Breast epithelium (tissue), 4 donors: ENCODE measurements at regions not wholly inside any gene's neighbourhood (a gene's known extent, or its start where the extent isn't known, plus 50 kb on each side); places are given as distances from the start of the nearest gene placed in this dataset.

Experiments used
- DNase-seq, 2 donors: peaks; one replicate each; pipeline ENCODE4 v3.0.0-alpha.2; 2019; ENCODE audit warnings: low spot score in 2 of 2
- H3K27ac ChIP-seq, 2 donors: fragments of 200-600 bp; sonication (generic) in 1 of 2; one replicate each; pipeline ENCODE4 v1.5.1; 2016 to 2019; ENCODE audit warnings: mild to moderate bottlenecking in 1 of 2
- H3K27me3 ChIP-seq, 2 donors: fragments of 200-600 bp; sonication (generic) in 1 of 2; one replicate each; pipeline versions ENCODE4 v1.5.1 to v1.6.0; 2017 to 2019; ENCODE audit warnings: control low read depth in 1 of 2, mild to moderate bottlenecking in 1 of 2
- H3K36me3 ChIP-seq: fragments of 200-600 bp; one replicate; pipeline ENCODE4 v1.5.1; 2019
- H3K4me1 ChIP-seq, 2 donors: fragments of 200-600 bp; sonication (generic); one replicate each; pipeline ENCODE4 v1.5.1; 2016 to 2019; ENCODE audit warnings: control low read depth in 1 of 2
- H3K4me3 ChIP-seq, 3 donors: fragments of 200-600 bp; sonication (generic); 1 replicate in 2 of 3; 2 replicates in 1 of 3; pipeline ENCODE4 v1.5.1; 2016 to 2019; ENCODE audit warnings: mild to moderate bottlenecking in 3 of 3, moderate library complexity in 2 of 3
- H3K9me3 ChIP-seq, 2 donors: fragments of 200-600 bp; sonication (generic) in 1 of 2; one replicate each; pipeline ENCODE4 v1.5.1; 2016 to 2019; ENCODE audit warnings: control low read depth in 1 of 2
- CTCF ChIP-seq, 3 donors: fragments of 450-650 bp; IDR thresholded peaks; one replicate each; pipeline ENCODE4 v1.5.1; 2016 to 2017; ENCODE audit warnings: antibody characterized with exemption in 3 of 3, mild to moderate bottlenecking in 3 of 3, moderate library complexity in 3 of 3
- POLR2A ChIP-seq: fragments of 450-650 bp; IDR thresholded peaks from one replicate; pipeline ENCODE4 v1.6.1; 2016; ENCODE audit warnings: antibody characterized with exemption, mild to moderate bottlenecking, moderate library complexity
- POLR2AphosphoS5 ChIP-seq, 3 donors: sonication (generic); formaldehyde crosslinking; IDR thresholded peaks; one replicate each; pipeline ENCODE4 v1.6.1; 2017; ENCODE audit warnings: antibody characterized with exemption in 3 of 3
- intact Hi-C: fragments of 100-400 bp; cut with DNase I; formaldehyde crosslinking; loops from one replicate; pipeline ENCODE4 v1.15.1; 2023; ENCODE audit warnings: low total_unique reads

GRCh38 chr21:27645285-27645684 lies 678.4 kb upstream of the ADAMTS5 start:
- no peak for DNase-seq
- no peak for TF ChIP-seq POLR2AphosphoS5 (IDR thresholded peaks at IDR 0.05)
- TF ChIP-seq CTCF (IDR thresholded peaks at IDR 0.05): no peak
- TF ChIP-seq POLR2A: no peak
- no peaks in the 10 kb centered on the region for H3K9me3 ChIP-seq
- no peaks in the 10 kb centered on the region for H3K27me3 ChIP-seq
- no peak overlapping the region for H3K4me3 ChIP-seq
- intact Hi-C loops: no loop called here
- no peaks in the 10 kb centered on the region for H3K36me3 ChIP-seq
- H3K27ac ChIP-seq: no peak overlapping the region
- no peaks in the 10 kb centered on the region for H3K4me1 ChIP-seq

- Histone ChIP-seq H3K36me3 (no peaks in the 10 kb centered on the region), H3K4me3 (no peak overlapping the region), H3K27me3 (no peaks in the 10 kb centered on the region), H3K27ac (no peak overlapping the region), H3K4me1 (no peaks in the 10 kb centered on the region), H3K9me3 (no peaks in the 10 kb centered on the region)
- intact Hi-C loops: no loop called here
- DNase-seq: no peak
- TF ChIP-seq POLR2A: no peak
- no peak for TF ChIP-seq POLR2AphosphoS5 (IDR thresholded peaks at IDR 0.05)
- TF ChIP-seq CTCF (IDR thresholded peaks at IDR 0.05): no peak
These were observed 676.4 kb upstream of the ADAMTS5 start for GRCh38 chr21:27643326-27643725.

- intact Hi-C loops: no loop called here
- Histone ChIP-seq H3K27ac (no peak overlapping the region), H3K9me3 (no peaks in the 10 kb centered on the region), H3K4me3 (no peak overlapping the region), H3K27me3 (no peaks in the 10 kb centered on the region), H3K36me3 (no peaks in the 10 kb centered on the region), H3K4me1 (no peaks in the 10 kb centered on the region)
- TF ChIP-seq POLR2A: no peak
- TF ChIP-seq CTCF (IDR thresholded peaks at IDR 0.05): no peak
- TF ChIP-seq POLR2AphosphoS5 (IDR thresholded peaks at IDR 0.05): no peak
- DNase-seq: no peak
These were observed 672.4 kb upstream of the ADAMTS5 start for GRCh38 chr21:27639286-27639685.

- TF ChIP-seq POLR2AphosphoS5 (IDR thresholded peaks at IDR 0.05): no peak
- TF ChIP-seq POLR2A: no peak
- TF ChIP-seq CTCF (IDR thresholded peaks at IDR 0.05): no peak
- Histone ChIP-seq H3K27me3 (no peaks in the 10 kb centered on the region), H3K4me3 (no peak overlapping the region), H3K36me3 (no peaks in the 10 kb centered on the region), H3K27ac (no peak overlapping the region), H3K9me3 (no peaks in the 10 kb centered on the region), H3K4me1 (no peaks in the 10 kb centered on the region)
- intact Hi-C loops: no loop called here
- no peak for DNase-seq
These were observed 669.8 kb upstream of the ADAMTS5 start for GRCh38 chr21:27636656-27637055.

- no peak for DNase-seq
- intact Hi-C loops: no loop called here
- H3K36me3 ChIP-seq: no peaks in the 10 kb centered on the region
- no peak overlapping the region for H3K4me3 ChIP-seq
- H3K4me1 ChIP-seq: no peaks in the 10 kb centered on the region
- H3K27me3 ChIP-seq: no peaks in the 10 kb centered on the region
- no peak overlapping the region for H3K27ac ChIP-seq
- TF ChIP-seq CTCF (IDR thresholded peaks at IDR 0.05): no peak
- TF ChIP-seq POLR2A: no peak
- no peak for TF ChIP-seq POLR2AphosphoS5 (IDR thresholded peaks at IDR 0.05)
- H3K9me3 ChIP-seq: no peaks in the 10 kb centered on the region
These were observed 666.7 kb upstream of the ADAMTS5 start for GRCh38 chr21:27633631-27634030.
